Limb (tissue), 2 donors: ENCODE measurements at regions not wholly inside any gene's neighbourhood (a gene's known extent, or its start where the extent isn't known, plus 50 kb on each side); places are given as distances from the start of the nearest gene placed in this dataset.
"Not testable (repeated sequence)": the region's sequence is repeated elsewhere in the genome, so short reads cannot be mapped to it uniquely, and the experiment has no call there.

ENCODE experiments used
- DNase-seq, 2 donors: peaks; one replicate each; pipeline ENCODE4 v3.0.0-alpha.2; 2016; ENCODE audit errors: extremely low spot score in 2 of 2

DNA sequence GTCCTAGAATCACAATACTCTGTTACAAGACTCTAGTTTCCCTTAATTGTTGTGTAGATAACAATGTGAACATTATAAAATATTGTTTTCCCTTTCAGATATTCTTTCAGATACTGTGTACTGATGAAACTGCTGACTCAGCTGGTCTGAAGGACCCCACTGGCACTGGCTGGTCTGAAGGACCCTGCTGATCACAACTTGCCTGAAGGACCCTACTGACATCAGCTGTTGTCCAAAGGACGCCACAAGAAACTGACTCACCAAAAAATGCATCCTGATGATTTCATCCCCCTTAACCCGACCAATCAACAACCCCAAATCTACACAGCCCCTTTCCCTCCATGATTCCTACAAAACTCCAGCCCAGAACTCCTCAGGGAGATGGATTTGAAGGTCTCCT lies 258.8 kb upstream of the GNPDA2 start:
- DNase-seq, result no peak

- no peak for DNase-seq
Measured at GRCh38 chr4:44984083-44984482, 257.7 kb upstream of the GNPDA2 start.

GRCh38 chr4:44983083-44983482 lies 256.7 kb upstream of the GNPDA2 start:
- DNase-seq, result no peak

GRCh38 chr4:44978020-44978419 lies 251.7 kb upstream of the GNPDA2 start:
- DNase-seq, result no peak

- DNase-seq, result no peak
Measured at GRCh38 chr4:44965435-44966095, 239.2 kb upstream of the GNPDA2 start.

DNA sequence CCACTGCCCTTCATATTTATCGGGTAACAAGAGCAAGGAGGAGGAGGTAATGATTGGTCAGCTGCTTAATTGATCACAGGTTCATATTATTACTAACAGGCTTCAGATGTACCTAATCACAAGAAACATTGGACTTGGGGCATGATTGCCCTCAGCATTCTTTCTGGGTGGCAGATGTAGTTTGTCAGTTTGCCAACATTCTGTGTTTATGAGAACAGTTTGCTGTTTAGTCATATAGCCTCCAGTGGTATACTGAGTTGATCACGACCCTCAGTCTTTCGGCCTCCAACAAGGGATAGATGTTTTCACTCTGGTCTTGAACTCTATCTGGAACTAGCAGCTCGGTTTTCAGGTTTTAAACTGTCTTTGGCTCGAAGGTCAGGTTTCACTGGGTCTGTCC lies 237.7 kb upstream of the GNPDA2 start:
- not testable (repeated sequence) for DNase-seq

DNA sequence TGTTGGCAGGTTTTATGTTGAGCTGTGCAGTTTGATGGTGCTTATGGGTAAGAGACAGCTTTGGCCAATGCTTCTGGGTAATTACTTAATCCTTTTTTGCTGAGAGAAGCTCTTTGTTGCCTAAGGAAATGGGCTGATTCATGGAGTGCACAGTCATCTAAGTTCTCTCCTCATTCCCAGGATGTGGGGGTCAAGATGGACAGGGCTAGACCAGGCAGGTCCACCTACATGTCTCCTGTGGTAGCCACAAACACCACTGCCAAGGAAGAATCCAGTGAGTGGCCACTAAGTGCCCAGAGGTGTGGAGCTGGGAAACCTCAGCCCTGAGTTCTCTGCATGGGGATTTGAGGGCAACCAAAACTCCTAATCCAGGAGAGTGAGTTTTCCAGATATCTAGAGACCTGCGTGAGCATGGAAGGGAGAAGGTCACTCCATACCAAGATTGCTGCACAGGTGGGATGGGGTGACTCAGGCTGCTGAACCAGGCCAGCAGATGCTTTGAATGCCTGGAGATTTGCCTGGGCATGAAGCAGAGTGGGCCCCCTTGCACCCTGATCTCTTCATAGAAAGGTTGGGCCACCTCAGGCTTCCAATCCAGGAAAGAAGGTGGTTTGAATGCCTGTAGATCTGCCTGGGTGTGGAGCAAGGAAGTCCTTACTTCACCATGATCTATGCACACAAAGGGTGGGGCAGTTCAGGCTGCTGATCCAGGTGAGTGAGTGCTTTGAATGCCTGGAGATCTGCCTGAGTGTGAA lies 234.8 kb upstream of the GNPDA2 start:
- no peak for DNase-seq

DNA sequence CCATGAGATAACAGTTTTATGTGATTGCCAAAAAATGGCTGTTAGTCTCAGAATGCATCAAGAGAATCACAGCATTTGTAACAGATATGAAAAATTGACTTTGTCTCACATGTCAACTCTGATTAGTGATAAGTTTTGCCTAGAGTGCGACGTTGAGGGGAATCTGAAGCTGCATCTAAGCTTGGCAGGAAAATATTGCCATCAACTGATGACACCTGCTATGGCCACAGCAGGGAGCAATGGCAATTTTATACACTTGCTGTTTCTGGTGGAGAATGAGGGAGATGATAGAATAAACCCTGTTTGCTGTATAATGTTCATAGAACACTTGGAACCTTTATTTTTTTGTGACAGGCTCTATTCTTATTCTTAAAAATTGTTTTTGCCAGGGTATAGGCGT lies 205.4 kb upstream of the GNPDA2 start:
- DNase-seq, result no peak

- no peak for DNase-seq
Measured at GRCh38 chr4:44928785-44929184, 202.4 kb upstream of the GNPDA2 start.

DNA sequence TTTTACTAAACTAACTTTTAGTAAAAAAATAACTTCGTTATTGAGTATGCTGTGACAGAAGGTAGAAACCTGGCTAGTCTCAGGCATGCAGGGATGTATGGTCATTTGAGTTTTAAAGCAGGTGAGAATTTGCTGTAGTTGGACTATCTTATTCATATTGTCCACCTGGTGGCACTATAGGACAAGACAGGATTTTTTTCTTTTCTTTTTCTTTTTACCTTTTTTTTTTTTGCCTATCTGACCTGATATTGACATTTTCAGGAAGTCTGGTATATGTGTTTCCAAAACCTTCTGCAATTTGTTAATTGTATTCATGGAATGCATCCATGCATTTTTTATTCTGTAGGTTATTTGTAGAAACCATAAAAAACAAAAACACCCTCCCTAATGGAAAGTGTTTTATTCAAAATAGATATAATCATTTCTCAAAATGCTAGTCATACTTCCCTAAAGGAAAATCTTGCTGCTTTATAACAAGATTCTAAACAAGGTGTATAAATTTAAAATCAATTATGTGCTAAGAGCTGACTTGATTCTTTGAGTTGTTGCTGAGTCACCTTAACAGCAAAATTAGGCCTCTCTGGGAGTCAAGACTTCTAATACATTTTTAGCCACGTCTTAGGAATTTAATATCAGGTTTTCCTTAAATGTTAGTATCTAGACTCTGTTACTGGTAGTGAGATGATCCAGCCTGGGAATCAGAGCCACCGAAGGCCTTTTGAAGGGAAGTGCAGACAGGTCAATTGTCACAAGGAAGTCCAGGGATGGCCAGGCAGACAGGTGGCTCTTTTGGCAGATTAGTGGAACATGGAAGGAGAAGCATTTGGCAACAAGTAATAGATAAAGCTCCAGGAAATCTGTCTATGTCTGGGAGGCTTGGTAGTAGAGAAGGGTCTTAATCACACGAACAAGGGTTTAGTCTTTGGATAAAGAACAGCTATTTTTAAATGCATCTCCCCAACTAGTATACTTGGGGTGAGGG lies 201.3 kb upstream of the GNPDA2 start:
- DNase-seq, result peak in 1 of 2 donors; percentile 32

- DNase-seq, result peak in 1 of 2 donors; percentile 50
Measured at GRCh38 chr4:44916411-44916810, 190.1 kb upstream of the GNPDA2 start.

DNA sequence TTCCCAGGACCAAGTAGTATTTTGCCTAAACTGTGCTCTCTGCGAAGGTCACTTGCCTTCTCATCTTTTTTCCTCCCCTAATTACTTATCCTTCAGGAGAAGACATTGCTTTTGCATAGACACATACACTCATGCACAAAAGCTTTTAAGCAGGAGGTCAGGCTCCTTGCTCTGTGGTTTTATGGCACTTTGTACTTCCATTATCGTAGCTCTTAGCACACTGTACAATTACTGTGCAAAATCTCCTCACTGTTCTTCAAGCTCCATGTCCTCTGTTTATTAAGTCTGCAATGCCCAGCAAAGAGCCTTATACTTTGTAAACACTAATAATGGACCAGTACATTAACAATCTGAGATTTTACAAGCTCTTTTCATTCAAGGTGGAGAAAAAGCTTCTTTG lies 188.4 kb upstream of the GNPDA2 start:
- no peak for DNase-seq

GRCh38 chr4:44914223-44914622 lies 187.9 kb upstream of the GNPDA2 start:
- DNase-seq, result no peak

DNA sequence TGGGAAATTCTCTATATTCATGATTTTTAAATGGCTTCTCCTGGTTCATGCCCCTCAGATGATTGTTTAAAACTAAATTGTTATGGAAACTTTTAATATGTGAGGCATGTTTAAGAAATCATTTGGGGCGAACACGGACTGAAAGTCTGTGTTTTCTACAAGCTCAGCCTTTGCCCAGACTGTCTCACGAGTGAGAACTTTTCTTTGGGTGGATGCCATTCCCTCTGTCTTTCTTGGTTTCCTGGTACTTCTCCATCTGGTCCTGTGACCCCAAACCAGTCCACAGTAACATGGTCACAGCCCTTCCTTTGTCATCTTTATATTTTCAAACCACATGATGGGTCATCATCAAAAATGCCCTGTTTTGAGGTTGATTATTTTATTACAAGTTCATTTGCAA lies 186.6 kb upstream of the GNPDA2 start:
- DNase-seq, result no peak

DNA sequence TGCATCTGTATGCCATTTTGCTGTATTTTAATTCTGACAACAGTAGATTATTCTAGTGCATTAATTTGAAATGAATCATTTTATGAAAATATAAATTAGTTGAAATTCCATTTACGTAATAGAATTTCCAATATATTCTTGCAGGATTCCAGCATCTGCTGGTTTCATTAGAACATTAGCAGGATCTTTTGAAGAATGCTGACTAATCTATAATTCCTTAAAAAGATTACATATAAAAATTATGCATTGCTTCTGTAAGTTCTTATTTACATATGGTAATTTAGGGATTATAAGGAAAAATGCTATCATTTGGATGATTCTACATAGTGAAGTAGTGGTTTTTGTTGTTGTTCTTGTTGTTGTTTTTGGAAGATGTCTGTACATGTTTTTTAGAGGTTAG lies 182.2 kb upstream of the GNPDA2 start:
- DNase-seq, result no peak

DNA sequence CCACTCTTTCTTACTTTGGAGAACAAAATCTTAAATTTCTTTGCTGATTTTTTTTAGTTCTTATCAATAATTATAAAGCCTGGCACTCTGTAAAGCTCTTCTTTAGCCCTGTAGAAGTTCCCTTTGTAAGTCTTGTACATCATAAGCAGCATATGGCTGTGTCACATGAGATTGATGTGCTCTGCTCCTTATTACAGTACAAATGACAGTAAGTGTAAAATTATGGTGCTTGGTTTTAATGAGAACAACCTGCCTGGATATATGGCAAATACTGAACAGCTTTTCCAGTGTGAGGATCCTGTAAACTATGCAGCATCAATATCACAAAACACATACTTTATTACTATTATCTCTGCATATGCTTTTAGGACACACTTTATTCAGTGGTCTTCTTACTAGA lies 145.9 kb upstream of the GNPDA2 start:
- DNase-seq, result no peak

DNA sequence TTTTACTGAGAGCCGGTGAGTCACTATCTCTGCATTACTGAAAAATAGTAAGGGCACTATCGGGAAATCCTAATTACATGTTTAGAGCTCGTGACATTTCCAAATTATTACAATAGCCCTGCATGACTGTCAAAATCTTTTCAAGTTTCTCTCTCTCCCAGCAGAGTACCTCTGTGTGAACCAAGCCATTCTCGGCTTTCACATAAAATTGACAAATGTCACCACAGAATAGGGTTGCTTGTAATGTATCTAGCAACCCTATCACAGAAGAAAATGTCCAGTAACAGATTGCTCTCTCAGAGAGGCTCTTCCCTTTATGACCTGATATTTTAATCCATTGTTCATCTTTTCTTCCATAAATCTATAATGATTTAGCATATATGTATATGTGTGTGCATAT lies 144.8 kb upstream of the GNPDA2 start:
- no peak for DNase-seq

DNA sequence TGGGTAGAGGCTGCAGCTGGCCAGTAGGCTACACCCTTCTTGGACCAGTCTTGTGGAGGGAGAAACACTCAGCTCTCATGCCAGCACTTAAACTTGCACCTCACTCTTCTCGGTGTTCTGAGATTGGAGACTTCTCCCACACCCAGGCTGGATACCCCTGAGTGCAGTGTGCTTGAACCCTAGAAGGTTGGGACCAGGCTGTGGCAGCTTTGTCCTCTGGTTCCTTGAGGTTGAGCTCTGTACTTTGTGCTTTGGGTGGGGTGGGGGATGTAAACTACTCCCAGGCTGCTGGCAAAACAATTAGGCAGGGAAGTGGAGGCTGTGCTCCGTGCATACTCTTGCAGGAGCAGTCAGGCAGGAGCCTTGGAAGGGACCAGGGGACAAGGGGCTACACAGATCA lies 143.6 kb upstream of the GNPDA2 start:
- DNase-seq, result no peak

DNA sequence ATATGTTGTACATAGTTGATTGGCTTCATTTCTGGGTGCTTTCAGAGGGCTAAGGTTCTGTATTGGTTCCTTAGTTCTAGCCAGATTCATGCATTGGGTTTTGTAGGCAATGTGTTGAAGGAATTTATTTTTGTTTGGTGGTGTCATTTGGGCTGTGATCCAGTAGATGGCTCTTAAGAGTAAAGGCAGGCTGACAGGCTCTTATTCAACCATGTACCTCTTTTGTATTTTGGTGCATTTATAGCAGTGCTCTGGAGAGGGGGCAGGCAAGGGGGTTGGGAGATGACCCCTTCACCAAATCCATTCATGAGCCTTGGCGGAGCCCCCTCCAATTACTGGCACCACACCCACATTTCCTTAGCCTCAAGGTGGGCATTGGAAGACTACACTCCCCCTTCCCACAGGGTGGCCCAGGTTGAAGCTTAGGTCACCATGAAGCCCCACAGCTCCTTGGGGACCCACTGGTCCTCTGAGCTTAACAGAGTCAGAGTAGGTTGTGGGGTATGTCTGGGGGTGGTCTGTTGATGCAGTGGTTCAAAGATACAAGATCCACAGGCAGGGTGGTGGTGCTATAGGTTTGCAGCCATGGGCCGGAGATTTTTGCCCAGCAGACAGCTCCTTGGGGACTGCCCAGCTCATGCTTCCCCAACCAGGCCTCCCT lies 143.0 kb upstream of the GNPDA2 start:
- no peak for DNase-seq

DNA sequence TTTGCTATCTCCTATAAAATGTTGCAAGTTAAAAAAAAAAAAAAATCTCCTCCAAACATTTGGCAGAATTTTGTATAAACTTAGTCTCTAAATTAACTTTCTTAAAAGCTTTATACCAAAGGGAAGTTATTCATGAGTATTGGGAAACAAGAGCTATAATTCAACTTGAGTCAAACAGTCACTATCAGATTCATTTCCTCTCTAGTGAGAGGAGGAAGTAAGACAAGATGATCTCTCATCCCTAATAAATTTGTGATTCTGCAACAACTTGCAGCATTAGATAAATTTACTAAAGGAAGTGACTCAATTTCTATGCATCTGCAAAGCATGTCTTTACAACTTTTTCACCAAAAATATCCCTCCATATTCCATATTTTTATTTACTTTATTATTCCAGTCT lies 135.4 kb upstream of the GNPDA2 start:
- DNase-seq, result no peak

DNA sequence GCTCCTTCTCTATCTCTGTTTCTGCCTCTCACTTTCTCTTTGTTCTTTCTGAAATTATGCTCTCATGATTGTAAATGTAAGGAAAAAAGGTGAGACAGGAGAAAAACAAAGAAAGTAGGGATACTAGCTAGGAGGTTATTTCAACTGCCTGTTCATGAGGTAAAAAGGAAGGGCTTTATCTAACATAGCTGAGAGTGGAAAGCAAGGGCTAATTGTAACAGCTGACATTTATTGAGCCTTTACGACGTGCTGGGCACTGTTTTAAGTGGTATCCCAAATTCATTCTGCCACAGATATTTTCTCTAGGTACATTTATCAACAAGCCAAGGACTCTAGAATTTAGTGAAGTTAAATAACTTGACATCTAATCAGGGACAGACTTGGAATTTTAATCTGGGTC lies 133.1 kb upstream of the GNPDA2 start:
- no peak for DNase-seq

DNA sequence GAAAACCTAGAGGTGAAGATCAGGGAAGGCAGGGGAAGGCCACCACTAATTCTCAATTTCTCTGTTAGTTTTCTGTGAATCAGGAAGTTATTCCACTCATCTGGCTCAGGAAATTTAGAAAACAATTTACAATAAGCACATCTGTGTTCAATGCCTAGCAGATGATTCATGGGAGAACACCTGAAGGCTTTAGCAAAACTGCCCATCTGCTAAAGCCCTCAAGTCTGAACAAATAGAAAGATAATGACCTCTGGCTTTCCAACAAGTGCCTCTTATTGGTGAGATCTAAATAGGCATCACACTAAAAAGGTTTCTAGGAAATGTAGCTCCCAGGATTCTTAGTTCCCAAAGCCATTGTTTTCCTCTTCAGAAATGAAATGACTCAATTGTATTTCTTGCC lies 122.1 kb upstream of the GNPDA2 start:
- no peak for DNase-seq
